ENCODE measurements at regions not wholly inside any gene's neighbourhood (a gene's known extent, or its start where the extent isn't known, plus 50 kb on each side); places are given as distances from the start of the nearest gene placed in this dataset.

GRCh38 chr4:64975177-64975576 lies 565.9 kb upstream of the TECRL start:
- no peak for TF ChIP-seq CTCF (IDR thresholded peaks at IDR 0.05)
- no peak for TF ChIP-seq POLR2A (IDR thresholded peaks at IDR 0.05)

Data from Peyer's patch (tissue), 4 donors.